Upper lobe of left lung (tissue), 4 donors: ENCODE measurements at regions not wholly inside any gene's neighbourhood (a gene's known extent, or its start where the extent isn't known, plus 50 kb on each side); places are given as distances from the start of the nearest gene placed in this dataset.

Experiments used
- CTCF ChIP-seq, 6 experiments: fragments of 450-650 bp in 4 of 6; fragments of 200-600 bp in 2 of 6; sonication (generic) in 2 of 6; IDR thresholded peaks; one replicate each; pipeline ENCODE4 v1.5.1; 2016 to 2019; ENCODE audit warnings: antibody characterized with exemption in 6 of 6
- POLR2AphosphoS5 ChIP-seq, 2 donors: sonication (generic); formaldehyde crosslinking; IDR thresholded peaks; one replicate each; pipeline ENCODE4 v1.5.1; 2017; ENCODE audit warnings: antibody characterized with exemption in 2 of 2

- no peak for TF ChIP-seq CTCF (IDR thresholded peaks at IDR 0.05)
- TF ChIP-seq POLR2AphosphoS5 (IDR thresholded peaks at IDR 0.05) = no peak
Observed at GRCh38 chr7:121479466-121479865, 83.4 kb upstream of the FAM3C start.
